GM19467 (cell line): ENCODE measurements at regions not wholly inside any gene's neighbourhood (a gene's known extent, or its start where the extent isn't known, plus 50 kb on each side); places are given as distances from the start of the nearest gene placed in this dataset.

ENCODE experiments used
- ATAC-seq: cut with Tn5 transposase; IDR thresholded peaks from one replicate; pipeline ENCODE4 v1.9.1; 2021; ENCODE audit warnings: mild to moderate bottlenecking, moderate library complexity; ENCODE audit not compliant: unreplicated experiment

GRCh38 chr7:115719963-115720362 is 310.6 kb downstream of the TFEC start:
- ATAC-seq = no peak

GRCh38 chr7:115709664-115710063 is 320.9 kb downstream of the TFEC start:
- no peak for ATAC-seq

GRCh38 chr7:115708013-115708341 is 322.6 kb downstream of the TFEC start:
- ATAC-seq = no peak

GRCh38 chr7:115707258-115708012 is 323.1 kb downstream of the TFEC start:
- no peak for ATAC-seq

GRCh38 chr7:115704884-115705283 is 325.7 kb downstream of the TFEC start:
- ATAC-seq = no peak

GRCh38 chr7:115701141-115701540 is 329.4 kb downstream of the TFEC start:
- no peak for ATAC-seq

GRCh38 chr7:115694424-115694823 is 336.1 kb downstream of the TFEC start:
- ATAC-seq = no peak

GRCh38 chr7:115693779-115694178 is 336.8 kb downstream of the TFEC start:
- peak; percentile 62 for ATAC-seq

GRCh38 chr7:115689941-115690340 is 340.6 kb downstream of the TFEC start:
- no peak for ATAC-seq

GRCh38 chr7:115683093-115683492 is 347.5 kb downstream of the TFEC start:
- ATAC-seq = no peak

GRCh38 chr7:115682507-115682906 is 348.1 kb downstream of the TFEC start:
- no peak for ATAC-seq

GRCh38 chr7:115680921-115681320 is 349.6 kb downstream of the TFEC start:
- ATAC-seq = no peak

GRCh38 chr7:115679976-115680375 is 350.6 kb downstream of the TFEC start:
- ATAC-seq = no peak

- no peak for ATAC-seq
Observed at GRCh38 chr7:115679423-115679822, 351.1 kb downstream of the TFEC start.

GRCh38 chr7:115678086-115678982 is 352.2 kb downstream of the TFEC start:
- no peak for ATAC-seq

GRCh38 chr7:115676707-115677106 is 353.9 kb downstream of the TFEC start:
- ATAC-seq = no peak

GRCh38 chr7:115676080-115676479 is 354.5 kb downstream of the TFEC start:
- no peak for ATAC-seq

GRCh38 chr7:115674467-115675024 is 356.0 kb downstream of the TFEC start:
- ATAC-seq = no peak

GRCh38 chr7:115672024-115672423 is 358.5 kb downstream of the TFEC start:
- ATAC-seq = no peak

GRCh38 chr7:115662676-115663075 is 367.9 kb downstream of the TFEC start:
- ATAC-seq = no peak

GRCh38 chr7:115662120-115662519 is 368.4 kb downstream of the TFEC start:
- no peak for ATAC-seq

- no peak for ATAC-seq
Observed at GRCh38 chr7:115658223-115658622, 372.3 kb downstream of the TFEC start.
